ENCODE measurements at regions not wholly inside any gene's neighbourhood (a gene's known extent, or its start where the extent isn't known, plus 50 kb on each side); places are given as distances from the start of the nearest gene placed in this dataset.
"Not testable (repeated sequence)": the region's sequence is repeated elsewhere in the genome, so short reads cannot be mapped to it uniquely, and the experiment has no call there.

GRCh38 chr14:82635915-82636314 is 1102.3 kb upstream of the SEL1L start:
- DNase-seq, result no peak

GRCh38 chr14:82636426-82636825 is 1102.8 kb upstream of the SEL1L start:
- no peak for DNase-seq

GRCh38 chr14:82641050-82641540 is 1107.4 kb upstream of the SEL1L start:
- no peak for DNase-seq

- DNase-seq, result no peak
Measured at GRCh38 chr14:82642425-82642824, 1108.8 kb upstream of the SEL1L start.

- DNase-seq, result no peak
Measured at GRCh38 chr14:82647088-82647810, 1113.6 kb upstream of the SEL1L start.

- no peak for DNase-seq
Measured at GRCh38 chr14:82655770-82656169, 1122.1 kb upstream of the SEL1L start.

GRCh38 chr14:82657186-82657675 is 1123.6 kb upstream of the SEL1L start:
- DNase-seq, result no peak

GRCh38 chr14:82661258-82661657 is 1127.6 kb upstream of the SEL1L start:
- DNase-seq, result no peak

- DNase-seq, result no peak
Measured at GRCh38 chr14:82667006-82667405, 1133.4 kb upstream of the SEL1L start.

- no peak for DNase-seq
Measured at GRCh38 chr14:82667501-82667900, 1133.8 kb upstream of the SEL1L start.

GRCh38 chr14:82676403-82676802 is 1142.8 kb upstream of the SEL1L start:
- DNase-seq, result no peak

GRCh38 chr14:82689948-82690347 is 1156.3 kb upstream of the SEL1L start:
- DNase-seq, result no peak

- DNase-seq, result not testable (repeated sequence)
Measured at GRCh38 chr14:82691191-82691590, 1157.5 kb upstream of the SEL1L start.

- no peak for DNase-seq
Measured at GRCh38 chr14:82694820-82695219, 1161.2 kb upstream of the SEL1L start.

- DNase-seq, result no peak
Measured at GRCh38 chr14:82704218-82704617, 1170.6 kb upstream of the SEL1L start.

GRCh38 chr14:82710267-82710841 is 1176.7 kb upstream of the SEL1L start:
- DNase-seq, result peak; percentile 58

GRCh38 chr14:82719617-82720016 is 1186.0 kb upstream of the SEL1L start:
- DNase-seq, result no peak

- DNase-seq, result no peak
Measured at GRCh38 chr14:82720431-82720830, 1186.8 kb upstream of the SEL1L start.

- peak; percentile 53 for DNase-seq
Measured at GRCh38 chr14:82720946-82721345, 1187.3 kb upstream of the SEL1L start.

GRCh38 chr14:82724316-82724715 is 1190.7 kb upstream of the SEL1L start:
- DNase-seq, result no peak

- DNase-seq, result no peak
Measured at GRCh38 chr14:82725213-82725612, 1191.6 kb upstream of the SEL1L start.

GRCh38 chr14:82731526-82731925 is 1197.9 kb upstream of the SEL1L start:
- no peak for DNase-seq

GRCh38 chr14:82740547-82740946 is 1206.9 kb upstream of the SEL1L start:
- no peak for DNase-seq

GRCh38 chr14:82755476-82755875 is 1221.8 kb upstream of the SEL1L start:
- DNase-seq, result no peak

All from right forelimb (tissue), 1 donor.